ENCODE measurements at regions not wholly inside any gene's neighbourhood (a gene's known extent, or its start where the extent isn't known, plus 50 kb on each side); places are given as distances from the start of the nearest gene placed in this dataset.

DNA sequence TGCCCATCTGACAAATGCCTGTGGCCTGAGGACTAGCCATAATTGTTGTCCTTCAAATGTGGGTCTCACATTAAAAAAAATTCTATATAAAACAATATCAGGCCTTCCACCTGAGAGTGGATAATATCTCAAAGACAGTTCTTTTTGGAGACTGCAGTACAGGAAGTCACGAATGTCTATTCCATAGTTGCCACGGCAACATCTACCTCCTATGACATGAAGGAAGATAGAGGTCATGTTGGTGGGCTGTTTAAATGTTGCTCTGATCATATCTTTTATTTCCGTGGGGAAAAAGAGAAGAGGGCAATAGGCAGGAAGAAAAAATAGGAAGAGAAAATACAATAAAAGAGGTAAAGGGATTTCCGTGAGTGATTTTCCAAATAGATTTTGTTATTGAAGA lies 151.8 kb downstream of the ARL6IP6 start:
- Histone ChIP-seq H3K4me3 (ENCODE audit: low read depth, low read length) (no peak overlapping the region), H3K27me3 (ENCODE audit: control insufficient read depth, insufficient read depth, low read length) (no peaks in the 10 kb centered on the region), H3K36me3 (ENCODE audit: control insufficient read depth, insufficient read depth, low read length) (no peaks in the 10 kb centered on the region)
- CTCF ChIA-PET = no interaction called here
- TF ChIP-seq, protein P1, sequence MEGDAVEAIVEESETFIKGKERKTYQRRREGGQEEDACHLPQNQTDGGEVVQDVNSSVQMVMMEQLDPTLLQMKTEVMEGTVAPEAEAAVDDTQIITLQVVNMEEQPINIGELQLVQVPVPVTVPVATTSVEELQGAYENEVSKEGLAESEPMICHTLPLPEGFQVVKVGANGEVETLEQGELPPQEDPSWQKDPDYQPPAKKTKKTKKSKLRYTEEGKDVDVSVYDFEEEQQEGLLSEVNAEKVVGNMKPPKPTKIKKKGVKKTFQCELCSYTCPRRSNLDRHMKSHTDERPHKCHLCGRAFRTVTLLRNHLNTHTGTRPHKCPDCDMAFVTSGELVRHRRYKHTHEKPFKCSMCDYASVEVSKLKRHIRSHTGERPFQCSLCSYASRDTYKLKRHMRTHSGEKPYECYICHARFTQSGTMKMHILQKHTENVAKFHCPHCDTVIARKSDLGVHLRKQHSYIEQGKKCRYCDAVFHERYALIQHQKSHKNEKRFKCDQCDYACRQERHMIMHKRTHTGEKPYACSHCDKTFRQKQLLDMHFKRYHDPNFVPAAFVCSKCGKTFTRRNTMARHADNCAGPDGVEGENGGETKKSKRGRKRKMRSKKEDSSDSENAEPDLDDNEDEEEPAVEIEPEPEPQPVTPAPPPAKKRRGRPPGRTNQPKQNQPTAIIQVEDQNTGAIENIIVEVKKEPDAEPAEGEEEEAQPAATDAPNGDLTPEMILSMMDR (IDR thresholded peaks at IDR 0.05; ENCODE audit: insufficient read depth, low read depth, low read length) = no peak
- DNase-seq (ENCODE audit: low read depth) = no peak
- POLR2A ChIA-PET = no interaction called here

DNA sequence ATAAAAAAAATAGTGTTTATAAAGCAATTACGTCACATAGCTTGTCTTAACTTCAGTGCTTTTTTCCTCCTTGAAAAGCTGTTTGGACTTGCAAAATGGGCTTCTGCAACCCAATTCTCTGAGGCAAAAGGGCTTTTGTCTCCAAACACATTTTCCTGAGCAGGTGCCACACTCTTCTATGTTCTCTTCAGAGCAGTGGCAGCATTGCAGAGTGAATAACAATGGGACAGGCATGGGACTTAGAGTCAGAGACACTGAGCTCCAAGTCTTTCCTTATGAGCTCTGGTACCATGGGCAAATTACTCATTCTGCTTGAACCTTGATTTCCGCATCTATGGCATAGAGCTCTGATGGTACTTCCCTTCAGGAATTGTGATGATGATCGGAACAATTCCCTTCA lies 149.0 kb downstream of the ARL6IP6 start:
- no peak for DNase-seq (ENCODE audit: low read depth)
- no peak overlapping the region for H3K4me3 ChIP-seq (ENCODE audit: low read depth, low read length)
- no peaks in the 10 kb centered on the region for H3K36me3 ChIP-seq (ENCODE audit: control insufficient read depth, insufficient read depth, low read length)
- no peaks in the 10 kb centered on the region for H3K27me3 ChIP-seq (ENCODE audit: control insufficient read depth, insufficient read depth, low read length)
- TF ChIP-seq, protein P1 (IDR thresholded peaks at IDR 0.05; ENCODE audit: insufficient read depth, low read depth, low read length) = no peak
- ChIA-PET POLR2A (no interaction called here), CTCF (no interaction called here)

DNA sequence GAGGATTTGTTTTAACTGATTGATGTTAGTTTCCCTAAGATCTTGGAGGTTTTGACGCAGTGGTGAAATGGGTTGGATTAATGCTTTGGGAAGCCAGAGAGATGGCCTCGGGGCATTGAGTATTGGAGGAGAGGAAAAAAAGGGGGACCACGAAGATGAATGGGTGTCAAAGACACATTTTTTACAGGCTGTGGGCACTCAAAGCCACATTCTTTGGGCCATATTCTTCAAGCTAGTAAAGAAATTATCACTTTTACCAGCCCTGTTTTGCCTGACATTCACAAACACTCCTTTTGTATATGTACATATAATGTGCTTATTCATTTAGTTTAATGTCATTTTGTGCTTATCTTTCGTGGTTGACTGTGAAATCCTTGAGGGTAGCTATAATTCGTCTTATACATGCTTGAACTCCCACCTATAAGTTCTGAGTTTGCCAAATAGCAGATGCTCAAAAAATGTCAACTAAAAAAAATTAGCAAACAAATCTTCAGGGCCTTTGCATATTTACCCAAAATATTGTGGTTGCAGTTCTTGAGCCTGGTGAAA lies 146.3 kb downstream of the ARL6IP6 start:
- no peaks in the 10 kb centered on the region for H3K36me3 ChIP-seq (ENCODE audit: control insufficient read depth, insufficient read depth, low read length)
- ChIA-PET POLR2A (no interaction called here), CTCF (no interaction called here)
- no peaks in the 10 kb centered on the region for H3K27me3 ChIP-seq (ENCODE audit: control insufficient read depth, insufficient read depth, low read length)
- TF ChIP-seq, protein P1 (IDR thresholded peaks at IDR 0.05; ENCODE audit: insufficient read depth, low read depth, low read length) = no peak
- DNase-seq (ENCODE audit: low read depth) = no peak
- H3K4me3 ChIP-seq (ENCODE audit: low read depth, low read length) = no peak overlapping the region

DNA sequence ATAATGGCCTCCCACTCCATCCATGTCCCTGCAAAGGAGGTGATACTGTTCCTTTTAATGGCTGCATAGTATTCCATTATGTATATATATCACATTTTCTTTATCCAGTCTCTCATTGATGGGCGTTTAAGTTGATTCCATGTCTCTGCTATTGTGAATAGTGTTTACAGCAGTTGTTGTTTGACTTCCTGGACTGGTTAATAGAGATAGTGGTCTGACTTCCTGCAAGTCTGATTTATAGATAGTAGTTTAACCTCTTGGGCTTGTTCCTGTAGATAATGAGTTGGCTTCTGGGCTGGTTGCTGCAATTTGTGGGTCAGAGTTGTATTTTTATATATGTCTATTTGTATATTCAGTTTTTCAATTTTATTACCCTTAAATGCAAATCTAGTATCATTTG lies 145.4 kb downstream of the ARL6IP6 start:
- ChIA-PET POLR2A (no interaction called here), CTCF (no interaction called here)
- Histone ChIP-seq H3K4me3 (ENCODE audit: low read depth, low read length) (no peak overlapping the region), H3K27me3 (ENCODE audit: control insufficient read depth, insufficient read depth, low read length) (no peaks in the 10 kb centered on the region), H3K36me3 (ENCODE audit: control insufficient read depth, insufficient read depth, low read length) (no peaks in the 10 kb centered on the region)
- TF ChIP-seq, protein P1 (IDR thresholded peaks at IDR 0.05; ENCODE audit: insufficient read depth, low read depth, low read length) = no peak
- no peak for DNase-seq (ENCODE audit: low read depth)

DNA sequence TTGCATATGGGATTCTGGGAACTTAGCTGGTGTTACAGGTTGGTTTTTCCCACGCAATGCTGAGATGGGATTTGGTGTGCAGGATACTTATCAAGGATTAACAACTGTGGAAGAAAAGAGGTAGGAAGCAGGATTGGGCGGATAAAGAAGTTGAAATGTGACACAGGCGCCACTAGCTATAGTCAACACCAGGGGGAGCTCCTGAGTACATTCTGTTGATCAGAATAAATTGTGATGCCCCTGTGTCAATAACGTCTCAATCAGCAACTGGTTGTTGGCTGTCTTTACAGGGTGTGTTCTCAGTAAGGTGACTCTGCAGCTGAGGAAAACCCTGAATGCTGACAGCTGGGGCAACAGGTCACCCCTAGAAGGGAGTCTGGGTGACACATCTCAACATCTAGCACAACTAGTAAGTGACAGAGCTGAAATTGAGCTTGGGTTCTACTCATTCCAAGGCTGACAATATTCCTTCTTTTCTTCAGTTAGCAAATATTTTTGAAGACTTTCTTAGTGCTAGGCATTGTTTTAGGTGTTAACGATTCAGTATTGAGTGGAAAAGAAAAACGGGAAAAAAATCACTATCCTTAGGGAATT lies 143.0 kb downstream of the ARL6IP6 start:
- H3K27me3 ChIP-seq (ENCODE audit: control insufficient read depth, insufficient read depth, low read length) = no peaks in the 10 kb centered on the region
- ChIA-PET POLR2A (no interaction called here), CTCF (interaction anchor here (0.6 to 1.6 kb wide), 13 partner anchors 8 to 678 kb away, joined by 3 to 14 read pairs (median 4); no protein-coding TSS in a partner anchor)
- no peak for DNase-seq (ENCODE audit: low read depth)
- no peaks in the 10 kb centered on the region for H3K36me3 ChIP-seq (ENCODE audit: control insufficient read depth, insufficient read depth, low read length)
- TF ChIP-seq, protein P1 (IDR thresholded peaks at IDR 0.05; ENCODE audit: insufficient read depth, low read depth, low read length) = peak; percentile 66
- H3K4me3 ChIP-seq (ENCODE audit: low read depth, low read length) = no peak overlapping the region

Measured in BJ (cell line).